GM18505 (cell line): ENCODE measurements at regions not wholly inside any gene's neighbourhood (a gene's known extent, or its start where the extent isn't known, plus 50 kb on each side); places are given as distances from the start of the nearest gene placed in this dataset.
"Not testable (repeated sequence)": the region's sequence is repeated elsewhere in the genome, so short reads cannot be mapped to it uniquely, and the experiment has no call there.

ENCODE experiments used
- ATAC-seq: cut with Tn5 transposase; IDR thresholded peaks from one replicate; pipeline ENCODE4 v1.9.1; 2021; ENCODE audit not compliant: unreplicated experiment
- POLR2A ChIP-seq: IDR thresholded peaks from 4 replicates; pipeline ENCODE4 v1.6.1; 2011; ENCODE audit warnings: borderline replicate concordance; ENCODE audit not compliant: insufficient read depth, insufficient read length; ENCODE audit errors: extremely low read depth

GRCh38 chr16:86846136-86846535 lies 267.8 kb downstream of the FOXL1 start:
- no peak for ATAC-seq
- TF ChIP-seq POLR2A = no peak

- ATAC-seq = no peak
- no peak for TF ChIP-seq POLR2A
These were observed 270.5 kb downstream of the FOXL1 start for GRCh38 chr16:86848821-86849220.

DNA sequence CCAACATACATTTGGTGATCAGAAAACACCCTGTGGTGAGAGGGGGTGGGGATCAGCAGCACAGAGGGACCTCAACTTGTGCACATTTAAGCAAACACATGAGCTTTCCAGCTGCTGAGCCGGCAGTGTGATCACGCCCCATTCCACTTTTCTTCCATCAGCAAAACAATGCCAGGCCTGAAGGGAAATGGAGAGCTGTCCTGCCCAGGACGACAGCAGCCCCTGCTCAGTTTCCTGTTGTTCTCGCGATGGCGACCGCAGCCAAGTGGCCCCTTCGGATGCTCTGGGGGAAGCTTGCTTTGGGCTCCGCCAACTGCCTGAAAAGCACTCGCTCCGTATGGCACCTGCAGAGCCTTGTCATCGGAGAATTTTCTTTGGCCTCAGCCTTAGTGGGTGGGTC lies 272.3 kb downstream of the FOXL1 start:
- ATAC-seq = no peak
- no peak for TF ChIP-seq POLR2A

GRCh38 chr16:86852135-86852534 lies 273.8 kb downstream of the FOXL1 start:
- no peak for ATAC-seq

DNA sequence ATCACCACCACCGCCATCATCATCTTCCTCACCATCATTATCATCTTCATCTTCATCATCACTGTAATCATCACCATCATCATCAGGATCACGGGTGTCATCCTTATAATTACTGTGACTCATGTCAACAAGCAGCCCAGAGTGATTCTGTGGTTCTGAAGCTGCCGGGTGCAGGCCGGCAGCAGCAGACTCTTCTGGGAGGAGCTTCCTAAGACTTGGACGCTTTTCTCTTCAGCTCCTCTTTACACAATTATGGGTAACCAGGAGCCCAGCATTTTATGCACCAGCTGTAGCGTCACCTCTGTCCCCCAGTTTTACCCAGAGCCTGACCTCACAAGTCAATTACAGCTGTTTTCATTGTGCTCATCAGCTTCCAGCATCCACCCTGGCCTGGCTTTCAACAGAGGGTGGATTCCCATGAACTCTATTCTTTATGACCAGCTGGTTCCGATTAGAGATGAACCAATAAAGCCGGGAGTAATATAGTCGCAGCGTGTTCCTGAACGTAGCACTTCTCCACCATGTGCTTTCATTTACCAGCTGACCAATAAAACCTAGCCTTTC lies 275.8 kb downstream of the FOXL1 start:
- ATAC-seq = no peak
- no peak for TF ChIP-seq POLR2A

More at GRCh38 chr16:86852135-86852534, 273.8 kb downstream of the FOXL1 start:
- TF ChIP-seq POLR2A = no peak

- no peak for TF ChIP-seq POLR2A
- no peak for ATAC-seq
These were observed 276.4 kb downstream of the FOXL1 start for GRCh38 chr16:86854626-86855294.

DNA sequence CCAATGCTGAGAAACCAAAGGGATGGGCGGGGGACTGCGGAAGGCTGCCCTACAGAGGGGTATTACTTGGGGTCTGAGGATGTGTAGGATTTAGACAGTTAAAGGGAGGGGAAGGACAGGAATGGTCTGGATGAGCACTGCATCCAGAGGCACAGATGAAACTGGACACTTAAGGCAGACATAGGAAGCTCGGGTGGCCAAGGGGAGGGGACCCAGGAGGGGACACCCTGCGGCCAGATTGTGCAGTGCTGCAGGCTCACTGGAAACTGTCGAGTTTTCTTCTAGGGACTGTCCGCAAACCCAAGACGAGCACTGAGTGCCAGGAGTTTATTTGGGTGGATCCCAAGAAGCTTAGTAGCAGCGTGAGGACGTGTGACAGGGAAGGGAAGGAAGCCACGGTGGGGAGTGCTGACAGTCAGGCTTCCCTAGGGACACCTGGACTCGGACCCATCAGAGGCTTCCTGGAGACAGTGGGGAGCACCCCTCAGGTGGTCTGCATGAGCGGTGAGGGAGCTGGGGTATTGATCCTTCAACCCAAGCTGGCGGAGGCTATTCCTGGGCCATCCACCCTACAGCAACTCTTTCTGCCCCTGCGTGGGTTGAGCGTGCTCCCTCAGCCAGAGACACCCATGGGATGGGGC lies 278.7 kb downstream of the FOXL1 start:
- no peak for TF ChIP-seq POLR2A
- no peak for ATAC-seq

- no peak for TF ChIP-seq POLR2A
- no peak for ATAC-seq
These were observed 279.5 kb downstream of the FOXL1 start for GRCh38 chr16:86857807-86858206.

DNA sequence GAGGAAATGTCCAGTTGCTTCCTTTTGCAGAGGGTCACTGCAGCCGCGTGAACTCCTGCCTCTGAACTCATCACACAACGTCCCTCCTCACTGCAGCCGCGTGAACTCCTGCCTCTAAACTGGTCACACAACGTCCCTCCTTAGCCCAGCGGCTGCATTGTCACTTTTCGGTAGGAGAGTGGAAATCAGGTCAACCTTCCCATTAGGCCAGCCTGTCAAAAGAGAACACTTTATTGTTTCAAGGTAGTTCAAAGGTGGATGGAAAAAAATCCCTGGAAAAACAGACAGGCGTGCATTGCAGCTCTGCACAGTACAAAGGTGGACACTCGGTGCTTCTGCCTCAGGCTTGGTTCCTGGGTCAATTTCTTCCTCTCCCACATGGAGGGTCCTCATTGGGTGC lies 280.2 kb downstream of the FOXL1 start:
- ATAC-seq = no peak
- no peak for TF ChIP-seq POLR2A

GRCh38 chr16:86861270-86861858 lies 283.0 kb downstream of the FOXL1 start:
- ATAC-seq = not testable (repeated sequence)

DNA sequence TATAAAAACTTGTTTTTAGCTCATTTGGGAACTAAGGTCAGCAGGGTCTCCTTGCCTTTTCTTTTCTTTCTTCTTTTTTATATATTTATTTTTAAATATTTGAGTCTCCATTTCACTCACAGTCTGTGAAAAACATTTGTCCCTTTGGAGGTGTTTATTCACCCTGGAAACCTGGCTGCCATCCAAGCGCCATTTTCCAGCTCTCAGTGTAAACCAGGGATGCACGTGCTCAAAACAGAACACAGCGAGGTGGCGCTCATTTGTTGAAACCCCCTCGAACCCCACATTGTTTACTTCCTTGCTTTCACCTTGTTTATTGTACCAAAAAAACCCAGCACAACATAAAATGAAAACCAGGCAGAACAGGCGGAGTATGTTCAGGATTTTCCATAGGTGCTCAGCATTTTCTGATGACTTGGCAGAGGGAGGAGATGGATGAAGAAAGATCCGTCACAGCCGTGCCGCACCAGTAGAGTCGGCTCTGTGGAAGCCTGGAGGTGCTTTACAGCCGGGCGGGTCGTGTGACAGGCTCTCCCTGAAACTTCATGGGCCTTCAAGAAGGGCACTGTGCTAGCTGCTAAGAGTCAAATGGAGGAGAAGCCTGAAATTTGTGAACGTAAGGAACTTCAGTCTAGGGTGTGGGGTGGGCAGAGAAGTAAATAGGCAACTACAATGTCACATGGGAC lies 284.4 kb downstream of the FOXL1 start:
- no peak for ATAC-seq
- no peak for TF ChIP-seq POLR2A

DNA sequence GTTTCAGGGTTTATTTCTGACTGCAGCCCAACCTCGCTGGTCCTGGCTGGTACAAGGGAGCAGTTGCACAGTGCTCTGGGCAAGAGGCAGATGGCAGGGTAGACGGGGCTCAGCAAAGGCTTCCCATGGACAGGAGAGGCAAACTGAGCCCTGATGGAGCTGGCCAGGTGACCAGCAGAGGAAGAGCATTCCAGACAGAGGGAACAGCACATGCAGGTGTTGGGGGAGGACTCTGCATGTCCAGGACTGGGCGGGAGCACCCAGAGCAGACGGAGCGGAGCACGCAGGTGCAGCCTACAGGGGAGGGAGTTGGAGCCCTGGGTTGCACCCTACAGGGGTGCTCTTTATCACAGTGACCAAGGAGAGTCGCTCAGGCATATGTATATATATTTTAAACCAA lies 285.3 kb downstream of the FOXL1 start:
- ATAC-seq = no peak
- no peak for TF ChIP-seq POLR2A

DNA sequence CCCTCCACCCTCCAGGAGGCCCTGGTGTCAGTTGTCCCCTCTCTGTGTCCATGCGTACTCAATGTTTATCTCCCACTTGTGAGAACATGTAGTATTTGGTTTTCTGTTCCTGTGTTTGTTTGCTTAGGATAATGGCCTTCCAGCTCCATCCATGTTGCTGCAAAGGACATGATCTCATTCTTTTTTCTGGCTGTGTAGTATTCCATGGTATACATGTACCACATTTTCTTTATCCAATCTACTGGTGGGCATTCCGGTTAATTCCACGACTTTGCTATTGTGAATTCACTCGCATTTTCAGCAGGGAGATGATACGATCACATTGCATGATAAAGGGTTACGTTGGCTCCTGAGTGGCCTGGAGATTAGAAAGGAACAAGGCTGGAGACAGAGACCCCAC lies 286.2 kb downstream of the FOXL1 start:
- no peak for TF ChIP-seq POLR2A

More for the DNA sequence above, 286.2 kb downstream of the FOXL1 start:
- ATAC-seq = no peak
